Activated naive CD8-positive, alpha-beta T cell treated with anti-CD3 and anti-CD28 coated beads, Interleukin-2, amount 50 U/mL, for 24 hours (primary cell): ENCODE measurements at regions not wholly inside any gene's neighbourhood (a gene's known extent, or its start where the extent isn't known, plus 50 kb on each side); places are given as distances from the start of the nearest gene placed in this dataset.
"Not testable (repeated sequence)": the region's sequence is repeated elsewhere in the genome, so short reads cannot be mapped to it uniquely, and the experiment has no call there.

ENCODE experiments used
- ATAC-seq: fragments of 150-1000 bp; cut with Tn5 transposase; one replicate; pipeline ENCODE4 v1.10.0; 2021
- DNase-seq: peaks from one replicate; pipeline ENCODE4 v3.0.0; 2021
- H3K27ac Mint-ChIP-seq: one replicate; pipeline ENCODE4 v1.8.0; 2021; ENCODE audit warnings: mild to moderate bottlenecking, mixed read lengths
- H3K27me3 Mint-ChIP-seq: one replicate; pipeline ENCODE4 v1.8.0; 2021; ENCODE audit warnings: mixed read lengths
- H3K36me3 Mint-ChIP-seq: one replicate; pipeline ENCODE4 v1.8.0; 2021; ENCODE audit warnings: low read depth, mixed read lengths
- H3K4me1 Mint-ChIP-seq: one replicate; pipeline ENCODE4 v1.8.0; 2021; ENCODE audit warnings: mixed read lengths
- H3K4me3 Mint-ChIP-seq: one replicate; pipeline ENCODE4 v1.8.0; 2021; ENCODE audit warnings: mild to moderate bottlenecking, moderate library complexity, mixed read lengths
- H3K9me3 Mint-ChIP-seq: one replicate; pipeline ENCODE4 v1.8.0; 2021; ENCODE audit warnings: mixed read lengths

DNA sequence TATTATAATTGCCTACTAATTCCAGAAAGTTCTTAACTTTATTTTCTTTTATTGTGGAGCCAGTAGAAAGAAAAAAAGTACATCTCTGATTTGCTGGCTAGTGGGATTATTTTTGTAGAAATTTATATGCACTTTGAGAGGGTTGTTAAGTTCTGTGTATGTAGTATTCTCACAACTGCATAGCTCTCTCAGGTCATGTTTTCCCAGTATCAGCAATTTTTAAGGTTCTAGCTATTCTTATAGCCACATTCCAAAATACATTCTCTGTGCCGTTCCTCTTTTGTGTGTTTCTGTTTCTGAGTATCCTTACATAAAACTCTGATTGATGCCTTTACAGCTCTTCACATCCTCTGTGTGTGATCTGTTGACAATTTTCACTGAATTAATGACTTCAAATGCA, 199.3 kb upstream of the KYNU start:
- no peaks in the 10 kb centered on the region for H3K9me3 Mint-ChIP-seq
- ATAC-seq (no peak), DNase-seq (no peak)
- no peaks in the 10 kb centered on the region for H3K4me1 Mint-ChIP-seq
- no peaks in the 10 kb centered on the region for H3K36me3 Mint-ChIP-seq
- H3K4me3 Mint-ChIP-seq, result no peak overlapping the region
- no peaks in the 10 kb centered on the region for H3K27me3 Mint-ChIP-seq
- H3K27ac Mint-ChIP-seq, result no peak overlapping the region

DNA sequence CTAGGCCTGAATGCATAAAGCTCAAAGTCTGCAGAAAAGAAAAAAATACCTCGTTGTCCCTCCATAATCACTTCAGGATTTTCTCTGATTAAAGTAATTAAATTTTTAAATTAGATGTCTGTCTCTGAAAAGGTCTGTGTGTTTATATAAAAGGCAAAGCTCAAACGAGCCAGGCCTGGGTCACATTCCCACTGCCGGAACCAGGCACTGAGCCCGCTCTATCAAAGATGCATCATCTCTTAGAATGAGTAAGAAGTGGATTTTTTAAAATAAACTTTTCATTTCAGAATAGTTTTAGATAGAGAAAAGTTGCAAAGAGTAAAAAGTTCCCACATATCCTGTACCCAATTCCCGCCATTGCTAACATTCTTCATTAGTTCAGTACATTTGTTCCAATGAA, 202.1 kb upstream of the KYNU start:
- Mint-ChIP-seq H3K36me3 (no peaks in the 10 kb centered on the region), H3K27ac (no peak overlapping the region), H3K9me3 (no peaks in the 10 kb centered on the region), H3K4me1 (no peaks in the 10 kb centered on the region), H3K4me3 (no peak overlapping the region), H3K27me3 (no peaks in the 10 kb centered on the region)
- ATAC-seq (no peak), DNase-seq (no peak)

DNA sequence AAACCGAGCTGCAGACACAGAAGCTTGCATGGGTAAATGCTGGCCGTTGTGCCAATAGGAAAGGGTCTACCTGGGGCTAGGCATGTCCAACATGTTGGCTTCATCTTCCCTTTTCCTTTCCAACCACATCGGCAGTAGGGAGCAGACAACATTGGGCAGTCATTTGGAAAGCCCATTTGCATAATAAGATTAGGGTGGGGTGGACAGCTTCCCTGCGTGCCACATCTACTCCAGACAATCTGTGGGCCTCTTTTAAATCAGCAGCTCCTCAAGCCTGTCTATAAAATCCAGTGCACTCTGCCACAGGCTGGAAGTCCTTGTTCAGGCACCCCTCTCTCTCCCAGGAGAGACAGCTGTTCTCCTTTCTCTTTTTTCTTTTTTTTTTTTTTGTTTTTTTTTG, 203.6 kb upstream of the KYNU start:
- no peak overlapping the region for H3K4me3 Mint-ChIP-seq
- H3K36me3 Mint-ChIP-seq, result no peaks in the 10 kb centered on the region
- DNase-seq, result no peak
- no peak overlapping the region for H3K27ac Mint-ChIP-seq
- no peaks in the 10 kb centered on the region for H3K4me1 Mint-ChIP-seq
- ATAC-seq, result no peak
- H3K27me3 Mint-ChIP-seq, result no peaks in the 10 kb centered on the region
- H3K9me3 Mint-ChIP-seq, result no peaks in the 10 kb centered on the region

DNA sequence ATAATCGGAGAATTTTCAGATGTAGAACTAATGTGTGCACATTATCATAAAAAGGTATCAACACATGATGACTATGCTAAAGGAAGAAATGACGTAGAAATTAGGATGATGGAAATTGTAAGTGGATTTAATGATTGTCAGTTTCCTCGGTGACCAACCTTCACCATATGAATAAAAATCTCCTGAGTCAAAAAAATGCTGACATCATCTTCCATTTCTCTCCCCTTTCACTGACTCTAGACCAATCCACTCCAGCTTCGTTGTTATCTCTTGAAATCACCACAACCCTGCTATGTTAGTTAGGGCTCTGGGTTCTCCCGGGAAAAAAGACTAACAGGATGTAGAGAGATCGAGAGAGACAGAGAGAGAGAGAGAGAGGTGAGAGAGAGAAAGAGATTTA, 204.8 kb upstream of the KYNU start:
- H3K4me1 Mint-ChIP-seq, result no peaks in the 10 kb centered on the region
- DNase-seq, result no peak
- H3K27ac Mint-ChIP-seq, result no peak overlapping the region
- no peaks in the 10 kb centered on the region for H3K27me3 Mint-ChIP-seq
- ATAC-seq, result no peak
- H3K36me3 Mint-ChIP-seq, result no peaks in the 10 kb centered on the region
- no peak overlapping the region for H3K4me3 Mint-ChIP-seq
- H3K9me3 Mint-ChIP-seq, result no peaks in the 10 kb centered on the region

DNA sequence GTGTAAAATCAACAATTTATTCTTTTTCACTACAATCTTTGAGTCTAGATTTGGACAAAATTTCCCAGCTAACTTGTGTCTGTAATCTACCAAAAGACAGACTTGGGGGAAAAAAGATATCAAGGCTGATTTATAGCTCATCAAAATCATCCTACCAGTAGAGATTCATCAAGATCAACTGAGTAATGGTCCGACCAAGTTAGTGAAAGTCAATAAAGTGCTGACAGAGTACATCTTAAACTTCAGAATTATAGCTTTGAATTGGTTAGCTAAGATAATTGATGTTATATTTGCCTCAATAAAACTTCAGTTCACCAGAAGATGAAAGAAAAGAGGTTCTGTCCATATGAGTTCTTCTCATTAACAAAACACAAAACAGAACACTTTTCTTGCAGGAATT, 207.1 kb upstream of the KYNU start:
- no peaks in the 10 kb centered on the region for H3K9me3 Mint-ChIP-seq
- DNase-seq (no peak), ATAC-seq (no peak)
- no peaks in the 10 kb centered on the region for H3K27me3 Mint-ChIP-seq
- H3K4me3 Mint-ChIP-seq, result no peak overlapping the region
- H3K36me3 Mint-ChIP-seq, result no peaks in the 10 kb centered on the region
- H3K27ac Mint-ChIP-seq, result no peak overlapping the region
- H3K4me1 Mint-ChIP-seq, result no peaks in the 10 kb centered on the region

GRCh38 chr2:142668420-142668819, 209.0 kb upstream of the KYNU start:
- Mint-ChIP-seq H3K36me3 (no peaks in the 10 kb centered on the region), H3K27ac (no peak overlapping the region), H3K27me3 (no peaks in the 10 kb centered on the region), H3K4me3 (no peak overlapping the region), H3K4me1 (no peaks in the 10 kb centered on the region), H3K9me3 (no peaks in the 10 kb centered on the region)
- DNase-seq (no peak), ATAC-seq (no peak)

DNA sequence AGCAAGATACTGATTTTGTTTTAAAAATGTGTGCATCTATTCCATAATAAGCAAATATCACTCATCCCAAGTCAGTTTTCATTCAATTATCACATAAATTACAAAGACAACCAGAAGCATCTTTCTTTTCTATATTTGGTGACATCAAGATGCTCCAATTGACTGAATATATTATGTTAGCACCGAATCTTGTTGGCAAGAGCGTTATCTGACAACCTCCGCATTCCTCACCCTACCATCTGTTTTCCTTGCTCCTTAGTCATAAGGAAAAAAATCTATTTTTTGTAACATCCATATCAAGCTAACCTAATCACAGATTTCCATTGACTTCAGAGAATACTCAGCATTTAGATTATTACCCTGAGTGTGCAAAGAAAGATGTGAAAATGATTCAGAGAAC, 212.2 kb upstream of the KYNU start:
- Mint-ChIP-seq H3K9me3 (no peaks in the 10 kb centered on the region), H3K4me3 (no peak overlapping the region), H3K36me3 (no peaks in the 10 kb centered on the region), H3K27me3 (no peaks in the 10 kb centered on the region), H3K27ac (no peak overlapping the region), H3K4me1 (no peaks in the 10 kb centered on the region)
- ATAC-seq, result no peak
- DNase-seq, result no peak

DNA sequence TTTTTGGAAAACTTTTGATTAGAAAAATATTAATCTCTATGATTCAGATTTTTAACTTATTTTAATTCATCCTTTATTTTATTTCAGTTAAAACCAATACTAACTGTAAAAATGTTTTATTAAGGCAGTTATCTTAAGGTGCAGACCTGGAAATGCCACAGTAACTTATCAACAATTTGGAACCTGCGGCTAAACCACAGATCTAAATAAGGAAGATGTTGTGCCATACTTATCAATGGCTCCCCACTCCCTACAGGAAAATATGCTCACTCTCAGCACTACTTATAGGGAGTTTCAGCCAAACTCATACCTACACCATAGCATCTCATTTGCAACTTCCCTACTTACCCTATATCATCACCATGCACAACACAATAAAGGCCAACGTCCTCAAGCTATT, 226.9 kb upstream of the KYNU start:
- Mint-ChIP-seq H3K27ac (no peak overlapping the region), H3K4me3 (no peak overlapping the region), H3K4me1 (no peaks in the 10 kb centered on the region), H3K9me3 (no peaks in the 10 kb centered on the region), H3K36me3 (no peaks in the 10 kb centered on the region), H3K27me3 (no peaks in the 10 kb centered on the region)
- no peak for ATAC-seq
- no peak for DNase-seq

DNA sequence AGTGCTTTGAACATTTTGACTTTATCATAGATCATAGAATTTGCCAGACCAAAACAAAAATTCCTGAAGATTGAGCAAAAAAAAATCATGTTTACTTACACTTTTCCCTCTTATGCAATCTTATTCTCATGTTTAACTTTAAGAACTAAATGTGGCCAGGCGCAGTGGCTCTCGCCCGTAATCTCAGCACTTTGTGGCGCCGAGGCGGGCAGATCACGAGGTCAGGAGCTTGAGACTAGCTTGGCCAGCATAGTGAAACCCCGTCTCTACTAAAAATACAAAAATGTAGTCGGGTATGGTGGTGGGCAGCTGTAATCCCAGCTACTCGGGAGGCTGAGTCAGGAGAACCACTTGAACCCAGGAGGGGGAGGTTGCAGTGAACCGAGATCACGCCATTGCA, 227.9 kb upstream of the KYNU start:
- Mint-ChIP-seq H3K9me3 (no peaks in the 10 kb centered on the region), H3K36me3 (no peaks in the 10 kb centered on the region), H3K27me3 (no peaks in the 10 kb centered on the region), H3K4me3 (no peak overlapping the region), H3K27ac (no peak overlapping the region), H3K4me1 (no peaks in the 10 kb centered on the region)
- DNase-seq, result no peak
- ATAC-seq, result no peak

DNA sequence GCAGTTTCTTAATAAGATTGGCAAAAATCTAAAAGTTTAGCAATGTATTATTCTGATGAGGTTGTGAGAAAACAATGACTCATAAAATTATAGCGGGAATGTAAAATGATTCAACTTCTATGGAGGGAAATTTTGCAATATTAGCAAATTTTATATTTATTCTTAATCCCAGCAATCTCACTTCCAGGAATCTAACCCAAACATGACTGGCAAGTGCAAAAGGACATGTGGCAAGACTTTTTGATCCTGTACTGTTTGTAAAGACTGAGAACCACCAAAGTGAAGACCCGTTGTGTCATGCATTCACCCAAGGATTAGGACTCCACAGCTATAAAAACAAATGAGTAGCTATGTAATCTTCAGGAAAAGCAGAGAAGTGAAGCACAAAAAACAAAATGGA, 234.8 kb upstream of the KYNU start:
- Mint-ChIP-seq H3K4me1 (no peaks in the 10 kb centered on the region), H3K27me3 (no peaks in the 10 kb centered on the region), H3K9me3 (no peaks in the 10 kb centered on the region), H3K4me3 (no peak overlapping the region), H3K36me3 (no peaks in the 10 kb centered on the region), H3K27ac (no peak overlapping the region)
- no peak for DNase-seq
- no peak for ATAC-seq

DNA sequence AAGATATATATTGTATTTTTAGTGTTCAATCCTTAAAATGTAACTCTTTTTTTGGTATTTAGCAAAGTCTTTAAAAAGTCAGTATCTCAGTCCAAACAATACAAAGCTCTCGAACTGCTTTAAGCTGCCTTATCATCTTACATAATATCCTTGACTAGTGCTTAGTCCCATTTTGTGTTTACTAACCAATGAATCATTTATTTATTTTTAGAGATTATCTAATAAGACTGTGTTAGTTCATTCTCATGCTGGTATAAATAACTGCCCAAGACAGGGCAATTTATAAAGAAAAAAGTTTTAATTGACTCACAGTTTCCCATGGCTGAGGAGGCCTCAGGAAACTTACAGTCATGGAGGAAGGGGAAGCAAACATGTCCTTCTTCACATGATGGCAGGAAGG, 248.3 kb upstream of the KYNU start:
- no peaks in the 10 kb centered on the region for H3K36me3 Mint-ChIP-seq
- DNase-seq, result no peak
- no peaks in the 10 kb centered on the region for H3K4me1 Mint-ChIP-seq
- no peak overlapping the region for H3K27ac Mint-ChIP-seq
- no peaks in the 10 kb centered on the region for H3K9me3 Mint-ChIP-seq
- no peak for ATAC-seq
- no peaks in the 10 kb centered on the region for H3K27me3 Mint-ChIP-seq
- H3K4me3 Mint-ChIP-seq, result no peak overlapping the region

GRCh38 chr2:142621287-142621686, 256.2 kb upstream of the KYNU start:
- Mint-ChIP-seq H3K27me3 (no peaks in the 10 kb centered on the region), H3K9me3 (no peaks in the 10 kb centered on the region), H3K27ac (no peak overlapping the region), H3K4me3 (no peak overlapping the region), H3K4me1 (no peaks in the 10 kb centered on the region), H3K36me3 (no peaks in the 10 kb centered on the region)
- no peak for ATAC-seq
- DNase-seq, result no peak

GRCh38 chr2:142617461-142617860, 260.0 kb upstream of the KYNU start:
- DNase-seq (no peak), ATAC-seq (no peak)
- no peaks in the 10 kb centered on the region for H3K4me1 Mint-ChIP-seq
- H3K36me3 Mint-ChIP-seq, result no peaks in the 10 kb centered on the region
- no peak overlapping the region for H3K27ac Mint-ChIP-seq
- H3K4me3 Mint-ChIP-seq, result no peak overlapping the region
- no peaks in the 10 kb centered on the region for H3K27me3 Mint-ChIP-seq
- H3K9me3 Mint-ChIP-seq, result no peaks in the 10 kb centered on the region

DNA sequence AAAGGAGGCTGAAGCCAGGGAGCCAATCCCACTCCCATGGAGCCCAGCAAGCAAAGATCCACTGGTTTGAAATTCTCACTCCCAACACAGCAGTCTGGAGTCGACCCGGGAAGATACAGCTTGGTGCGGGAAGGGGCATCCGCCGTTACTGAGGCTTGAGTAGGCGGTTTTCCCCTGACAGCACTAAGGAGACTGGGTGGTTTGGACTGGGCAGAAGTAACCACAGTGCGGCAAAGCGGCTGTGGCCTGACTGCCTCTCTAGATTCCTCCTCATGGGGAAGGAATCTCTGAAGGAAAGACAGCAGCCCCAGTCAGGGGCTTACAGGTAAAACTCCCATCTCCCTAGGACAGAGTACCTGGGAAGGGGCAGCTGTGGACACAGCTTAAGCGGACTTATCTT, 261.6 kb upstream of the KYNU start:
- Mint-ChIP-seq H3K27ac (no peak overlapping the region), H3K36me3 (no peaks in the 10 kb centered on the region), H3K4me3 (no peak overlapping the region), H3K27me3 (no peaks in the 10 kb centered on the region), H3K4me1 (no peaks in the 10 kb centered on the region), H3K9me3 (no peaks in the 10 kb centered on the region)
- ATAC-seq (peak; percentile 24), DNase-seq (no peak)

- not testable (repeated sequence) for H3K4me3 Mint-ChIP-seq, DNase-seq, H3K27ac Mint-ChIP-seq
Observed at GRCh38 chr2:142613193-142613592, 264.3 kb upstream of the KYNU start.

DNA sequence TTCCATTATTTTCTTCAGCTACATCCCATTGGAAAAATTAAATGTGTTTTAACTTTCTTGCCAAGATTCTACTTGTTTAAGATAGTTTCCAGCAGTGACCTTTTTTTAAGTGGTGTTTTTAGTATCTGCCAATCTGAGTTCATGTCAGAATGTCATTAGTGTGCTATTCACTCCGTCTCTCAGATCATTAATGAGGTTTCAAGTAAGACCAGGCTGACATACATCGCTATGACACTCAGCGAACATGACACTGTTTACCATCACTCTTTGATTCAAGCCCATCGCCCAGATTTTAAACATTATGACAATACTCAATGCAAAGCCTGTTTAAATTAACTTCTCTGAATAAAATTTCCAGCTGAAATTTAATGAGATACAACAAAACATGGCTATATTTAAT, 272.0 kb upstream of the KYNU start:
- Mint-ChIP-seq H3K9me3 (no peaks in the 10 kb centered on the region), H3K36me3 (no peaks in the 10 kb centered on the region), H3K27me3 (no peaks in the 10 kb centered on the region), H3K4me1 (no peaks in the 10 kb centered on the region), H3K27ac (no peak overlapping the region), H3K4me3 (no peak overlapping the region)
- ATAC-seq (no peak), DNase-seq (no peak)

More at GRCh38 chr2:142613193-142613592, 264.3 kb upstream of the KYNU start:
- not testable (repeated sequence) for H3K36me3 Mint-ChIP-seq, ATAC-seq, H3K9me3 Mint-ChIP-seq, H3K27me3 Mint-ChIP-seq, H3K4me1 Mint-ChIP-seq
